Stomach (tissue), 8 donors: ENCODE measurements at regions not wholly inside any gene's neighbourhood (a gene's known extent, or its start where the extent isn't known, plus 50 kb on each side); places are given as distances from the start of the nearest gene placed in this dataset.

Source experiments
- DNase-seq, 2 donors: peaks; one replicate each; pipeline versions ENCODE4 v3.0.0 to v3.0.0-alpha.2; 2013 to 2019
- H3K27ac ChIP-seq, 5 donors: fragments of 200-600 bp in 4 of 5; sonication (generic) in 4 of 5; one replicate each; pipeline ENCODE4 v1.5.1; 2013 to 2019; ENCODE audit warnings: mild to moderate bottlenecking in 1 of 5, moderate library complexity in 1 of 5
- H3K27me3 ChIP-seq, 3 donors: fragments of 200-600 bp; sonication (generic); one replicate each; pipeline ENCODE4 v1.5.1; 2017 to 2019; ENCODE audit warnings: mixed run types in 1 of 3
- H3K36me3 ChIP-seq, 4 donors: fragments of 200-600 bp; sonication (generic); 1 replicate in 3 of 4; 2 replicates in 1 of 4; pipeline ENCODE4 v1.5.1; 2016 to 2019
- H3K4me1 ChIP-seq, 4 donors: fragments of 200-600 bp; sonication (generic); one replicate each; pipeline ENCODE4 v1.5.1; 2016 to 2019
- H3K4me3 ChIP-seq, 4 donors: fragments of 200-600 bp; sonication (generic) in 3 of 4; one replicate each; pipeline ENCODE4 v1.5.1; 2016 to 2019; ENCODE audit warnings: mild to moderate bottlenecking in 1 of 4
- H3K9me3 ChIP-seq, 4 donors: fragments of 200-600 bp; sonication (generic); one replicate each; pipeline ENCODE4 v1.5.1; 2016 to 2019
- CTCF ChIP-seq, 7 experiments: fragments of 450-650 bp in 4 of 7; fragments of 200-600 bp in 3 of 7; sonication (generic) in 3 of 7; IDR thresholded peaks; one replicate each; pipeline ENCODE4 v1.5.1; 2016 to 2019; ENCODE audit warnings: antibody characterized with exemption in 7 of 7, control low read depth in 2 of 7, mild to moderate bottlenecking in 1 of 7
- EP300 ChIP-seq: sonication (generic); formaldehyde crosslinking; IDR thresholded peaks from one replicate; pipeline ENCODE4 v1.6.1; 2017; ENCODE audit warnings: antibody characterized with exemption
- POLR2A ChIP-seq, 4 donors: fragments of 450-650 bp; IDR thresholded peaks; one replicate each; pipeline ENCODE4 v1.6.1; 2016; ENCODE audit warnings: antibody characterized with exemption in 4 of 4, control low read depth in 2 of 4, mild to moderate bottlenecking in 1 of 4, moderate library complexity in 1 of 4
- POLR2AphosphoS5 ChIP-seq, 3 donors: sonication (generic); formaldehyde crosslinking; IDR thresholded peaks; one replicate each; pipeline ENCODE4 v1.6.1; 2016; ENCODE audit warnings: antibody characterized with exemption in 3 of 3
- WGBS, 5 donors: extraction: QIAGEN DNeasy Blood & Tissue Kit in 3 of 5; methylation state at CpG; one replicate each; pipeline versions ENCODE4 v1.1.5 to v1.1.7; 2013 to 2018; 5-methylcytosine and 5-hydroxymethylcytosine counted together
- intact Hi-C: fragments of 100-400 bp; cut with DNase I; formaldehyde crosslinking; loops from one replicate; pipeline ENCODE4 v1.15.1; 2023; ENCODE audit warnings: low total_unique reads
- donor health status: healthy with polysubstance abuse.
- donor health status: Bipolar disorder and iron deficiency.
- donor health status: healthy.

- TF ChIP-seq POLR2A (IDR thresholded peaks at IDR 0.05) (no peak), CTCF (IDR thresholded peaks at IDR 0.05) (no peak), EP300 (no peak), POLR2AphosphoS5 (IDR thresholded peaks at IDR 0.05) (no peak)
- intact Hi-C loops = no loop called here
- Histone ChIP-seq H3K4me3 (no peak overlapping the region), H3K27ac (no peak overlapping the region), H3K4me1 (no peaks in the 10 kb centered on the region), H3K27me3 (no peaks in the 10 kb centered on the region), H3K36me3 (no peaks in the 10 kb centered on the region), H3K9me3 (no peaks in the 10 kb centered on the region)
- peak in 1 of 2 donors; percentile 1 for DNase-seq
- WGBS, 5 donors = 66 to 82% (median 76%) methylated on average over 2 of the region's 2 CpGs
Observed at GRCh38 chr2:166727095-166727494, 161.2 kb upstream of the XIRP2 start.

- no peaks in the 10 kb centered on the region for H3K36me3 ChIP-seq
- intact Hi-C loops = no loop called here
- TF ChIP-seq POLR2AphosphoS5 (IDR thresholded peaks at IDR 0.05) (no peak), POLR2A (IDR thresholded peaks at IDR 0.05) (no peak), CTCF (IDR thresholded peaks at IDR 0.05) (no peak), EP300 (no peak)
- H3K4me3 ChIP-seq = no peak overlapping the region
- DNase-seq = no peak
- no peaks in the 10 kb centered on the region for H3K27me3 ChIP-seq
- no peak overlapping the region for H3K27ac ChIP-seq
- peaks cover 0 to under 1% (median 0%) of the 10 kb centered on the region in 4 donors for H3K9me3 ChIP-seq
- WGBS, 5 donors = 46 to 67% (median 56%) methylated on average over 2 of the region's 2 CpGs
- H3K4me1 ChIP-seq = no peaks in the 10 kb centered on the region
Observed at GRCh38 chr2:166725927-166726924, 162.1 kb upstream of the XIRP2 start.

GRCh38 chr2:166716968-166717367 lies 171.3 kb upstream of the XIRP2 start:
- Histone ChIP-seq H3K27me3 (no peaks in the 10 kb centered on the region), H3K36me3 (no peaks in the 10 kb centered on the region), H3K27ac (no peak overlapping the region), H3K4me1 (no peaks in the 10 kb centered on the region), H3K4me3 (no peak overlapping the region), H3K9me3 (peaks cover 0 to 13% (median 0%) of the 10 kb centered on the region in 4 donors)
- TF ChIP-seq CTCF (IDR thresholded peaks at IDR 0.05) (no peak), EP300 (no peak), POLR2AphosphoS5 (IDR thresholded peaks at IDR 0.05) (no peak), POLR2A (IDR thresholded peaks at IDR 0.05) (no peak)
- intact Hi-C loops = no loop called here
- no peak for DNase-seq

GRCh38 chr2:166700079-166700478 lies 188.2 kb upstream of the XIRP2 start:
- peak in 1 of 2 donors; percentile 48 for DNase-seq
- no peak for TF ChIP-seq EP300
- no peak for TF ChIP-seq POLR2A (IDR thresholded peaks at IDR 0.05)
- peak in 1 of 7 experiments; percentile 28 for TF ChIP-seq CTCF (IDR thresholded peaks at IDR 0.05)
- no peak for TF ChIP-seq POLR2AphosphoS5 (IDR thresholded peaks at IDR 0.05)
- no peaks in the 10 kb centered on the region for H3K4me1 ChIP-seq

More at GRCh38 chr2:166700079-166700478, 188.2 kb upstream of the XIRP2 start:
- WGBS, 5 donors = 63 to 83% (median 68%) methylated on average over 2 of the region's 2 CpGs
- Histone ChIP-seq H3K4me3 (no peak overlapping the region), H3K9me3 (no peaks in the 10 kb centered on the region), H3K36me3 (no peaks in the 10 kb centered on the region), H3K27ac (no peak overlapping the region), H3K27me3 (no peaks in the 10 kb centered on the region)
- intact Hi-C loops = no loop called here
